ENCODE measurements at regions not wholly inside any gene's neighbourhood (a gene's known extent, or its start where the extent isn't known, plus 50 kb on each side); places are given as distances from the start of the nearest gene placed in this dataset.
A peak's percentile ranks its signal among the peaks of the same experiment; 100 is the strongest.

- peak; percentile 9 for DNase-seq (ENCODE audit: low read depth)
Measured at GRCh38 chr18:11553098-11553940, 56.1 kb upstream of the SLC35G4 start.

GRCh38 chr18:11548916-11549551 is 60.4 kb upstream of the SLC35G4 start:
- DNase-seq (ENCODE audit: low read depth): no peak

- no peak for DNase-seq (ENCODE audit: low read depth)
Measured at GRCh38 chr18:11548396-11548795, 61.0 kb upstream of the SLC35G4 start.

- DNase-seq (ENCODE audit: low read depth): no peak
Measured at GRCh38 chr18:11544060-11544633, 65.2 kb upstream of the SLC35G4 start.

- no peak for DNase-seq (ENCODE audit: low read depth)
Measured at GRCh38 chr18:11541179-11541578, 68.2 kb upstream of the SLC35G4 start.

- no peak for DNase-seq (ENCODE audit: low read depth)
Measured at GRCh38 chr18:11533942-11534496, 75.4 kb upstream of the SLC35G4 start.

GRCh38 chr18:11533513-11533890 is 75.9 kb upstream of the SLC35G4 start:
- DNase-seq (ENCODE audit: low read depth): no peak

GRCh38 chr18:11532758-11533512 is 76.5 kb upstream of the SLC35G4 start:
- DNase-seq (ENCODE audit: low read depth): no peak

- DNase-seq (ENCODE audit: low read depth): no peak
Measured at GRCh38 chr18:11529081-11529480, 80.3 kb upstream of the SLC35G4 start.

- DNase-seq (ENCODE audit: low read depth): no peak
Measured at GRCh38 chr18:11526675-11527074, 82.7 kb upstream of the SLC35G4 start.

- DNase-seq (ENCODE audit: low read depth): no peak
Measured at GRCh38 chr18:11523804-11524203, 85.6 kb upstream of the SLC35G4 start.

- no peak for DNase-seq (ENCODE audit: low read depth)
Measured at GRCh38 chr18:11522992-11523391, 86.4 kb upstream of the SLC35G4 start.

- no peak for DNase-seq (ENCODE audit: low read depth)
Measured at GRCh38 chr18:11521853-11522252, 87.5 kb upstream of the SLC35G4 start.

GRCh38 chr18:11520536-11520935 is 88.9 kb upstream of the SLC35G4 start:
- no peak for DNase-seq (ENCODE audit: low read depth)

- no peak for DNase-seq (ENCODE audit: low read depth)
Measured at GRCh38 chr18:11518788-11519685, 90.4 kb upstream of the SLC35G4 start.

GRCh38 chr18:11517704-11518103 is 91.7 kb upstream of the SLC35G4 start:
- no peak for DNase-seq (ENCODE audit: low read depth)

GRCh38 chr18:11516751-11517503 is 92.5 kb upstream of the SLC35G4 start:
- no peak for DNase-seq (ENCODE audit: low read depth)

- DNase-seq (ENCODE audit: low read depth): no peak
Measured at GRCh38 chr18:11514267-11514666, 95.1 kb upstream of the SLC35G4 start.

GRCh38 chr18:11512096-11513025 is 97.0 kb upstream of the SLC35G4 start:
- no peak for DNase-seq (ENCODE audit: low read depth)
